GM19324 (cell line): ENCODE measurements at regions not wholly inside any gene's neighbourhood (a gene's known extent, or its start where the extent isn't known, plus 50 kb on each side); places are given as distances from the start of the nearest gene placed in this dataset.

Experiments used
- ATAC-seq: cut with Tn5 transposase; IDR thresholded peaks from one replicate; pipeline ENCODE4 v1.9.1; 2021; ENCODE audit warnings: mild to moderate bottlenecking, moderate library complexity; ENCODE audit not compliant: unreplicated experiment, low FRiP score

DNA sequence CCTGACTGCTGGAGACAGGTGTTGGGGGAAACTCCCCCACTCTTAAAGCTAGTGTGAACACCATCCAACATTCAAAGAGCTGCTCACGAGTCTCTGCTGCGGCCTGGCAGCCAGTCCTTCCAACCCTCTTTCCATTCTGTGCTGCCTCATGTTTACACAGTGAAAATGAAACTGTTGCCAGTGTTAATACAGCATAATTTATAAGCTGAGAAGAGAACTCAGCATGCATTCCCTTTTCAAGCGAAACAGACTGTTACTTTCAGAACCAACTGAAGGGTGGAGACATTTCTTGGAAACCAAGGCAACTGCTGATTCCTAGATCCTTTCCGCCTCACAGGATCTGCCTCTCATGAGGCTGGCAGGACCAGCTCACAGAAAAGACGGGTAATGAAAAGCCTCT, 533.8 kb upstream of the ID4 start:
- no peak for ATAC-seq

DNA sequence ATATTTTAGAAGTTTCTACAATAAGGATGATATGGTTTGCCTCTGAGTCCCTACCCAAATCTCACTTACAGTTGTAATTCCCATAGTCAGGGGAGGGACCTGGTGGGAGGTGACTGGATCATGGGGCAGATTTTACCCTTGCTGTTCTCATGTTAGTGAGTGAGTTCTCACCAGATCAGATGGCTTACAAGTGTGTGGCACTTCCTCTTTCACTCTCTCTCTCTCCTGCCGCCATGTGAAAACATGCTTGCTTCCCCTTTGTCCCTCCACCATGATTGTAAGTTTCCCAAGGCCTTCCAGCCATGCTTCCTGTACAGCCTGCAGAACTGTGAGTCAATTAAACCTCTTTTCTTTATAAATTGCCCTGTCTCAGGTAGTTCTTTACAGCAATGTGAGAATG, 527.5 kb upstream of the ID4 start:
- no peak for ATAC-seq

DNA sequence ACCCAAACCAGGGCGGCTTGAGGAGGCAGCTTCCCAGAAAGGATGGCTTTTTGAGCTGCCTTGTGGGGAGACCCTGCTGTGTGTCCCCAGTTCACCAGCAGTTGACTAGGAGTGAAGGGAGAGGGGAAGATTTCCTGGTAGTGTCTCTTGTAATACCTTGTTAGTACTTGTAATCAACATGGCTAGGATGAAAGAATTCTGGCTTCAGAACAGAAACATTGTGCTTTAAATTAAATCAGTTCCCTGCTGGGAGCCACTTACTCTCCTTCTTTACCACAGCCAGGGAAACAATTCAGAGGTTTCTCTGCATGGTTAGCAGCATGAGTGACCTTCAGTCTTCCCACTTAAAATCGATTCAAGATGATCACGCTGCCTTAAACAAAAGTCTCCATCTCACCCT, 525.4 kb upstream of the ID4 start:
- ATAC-seq = no peak

DNA sequence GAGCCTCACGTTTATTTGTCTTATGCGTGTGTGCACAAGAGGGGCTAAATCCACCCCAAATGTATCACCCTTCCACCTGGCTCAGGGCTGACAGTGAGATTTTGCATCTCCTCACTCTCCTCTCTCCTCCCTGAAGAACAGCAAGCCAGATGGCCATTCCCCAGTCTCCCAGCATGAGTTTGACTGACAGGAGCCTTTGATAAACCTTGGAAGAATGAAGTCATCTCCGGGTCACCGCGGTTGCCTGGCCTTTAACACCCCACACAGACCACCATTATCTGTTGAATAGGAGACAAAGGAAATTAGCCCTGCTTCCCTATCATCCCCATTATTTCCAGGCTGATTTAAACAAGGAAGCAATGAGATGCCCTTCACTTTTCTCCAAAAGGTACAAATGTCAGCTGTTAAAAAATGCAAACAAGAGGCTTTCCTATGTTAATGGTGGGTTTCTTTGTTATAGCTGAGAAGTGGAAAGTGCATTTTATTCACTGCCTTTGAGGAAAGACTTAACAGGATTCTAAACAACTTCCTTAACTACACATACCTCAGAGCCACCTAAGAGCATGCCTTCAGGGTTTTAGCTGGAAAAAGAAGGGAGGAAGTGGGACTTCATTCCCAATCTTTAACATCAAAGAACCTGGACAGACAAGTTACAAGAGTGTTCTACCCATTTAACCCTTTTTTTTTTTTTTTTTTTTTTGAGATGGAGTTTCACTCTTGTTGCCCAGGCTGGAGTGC, 524.8 kb upstream of the ID4 start:
- ATAC-seq = no peak

DNA sequence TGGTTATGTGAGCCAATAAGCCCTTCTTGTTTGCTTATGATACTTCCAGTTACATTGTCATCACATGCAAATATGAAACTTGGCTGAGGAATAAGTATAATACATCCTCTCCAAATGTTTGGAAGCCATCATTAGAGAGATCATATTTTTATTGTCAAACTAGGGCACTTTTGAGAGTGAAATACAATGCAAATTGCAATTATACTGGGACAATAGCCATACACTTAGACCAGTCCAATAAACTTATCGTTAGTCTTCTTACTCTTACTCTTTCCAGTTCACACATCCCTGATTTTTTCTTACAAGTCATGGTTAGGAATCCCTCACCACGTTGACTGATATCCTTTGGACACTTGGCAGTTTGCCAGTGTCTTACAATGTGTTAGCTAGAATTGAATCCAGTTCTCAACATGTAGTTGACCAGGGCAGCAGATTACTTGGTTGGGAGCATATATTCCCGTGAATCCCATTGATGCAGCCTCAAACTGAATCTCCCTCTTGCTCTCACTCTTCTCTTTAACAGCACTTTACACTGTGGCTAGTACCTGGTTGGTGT, 519.7 kb upstream of the ID4 start:
- no peak for ATAC-seq

DNA sequence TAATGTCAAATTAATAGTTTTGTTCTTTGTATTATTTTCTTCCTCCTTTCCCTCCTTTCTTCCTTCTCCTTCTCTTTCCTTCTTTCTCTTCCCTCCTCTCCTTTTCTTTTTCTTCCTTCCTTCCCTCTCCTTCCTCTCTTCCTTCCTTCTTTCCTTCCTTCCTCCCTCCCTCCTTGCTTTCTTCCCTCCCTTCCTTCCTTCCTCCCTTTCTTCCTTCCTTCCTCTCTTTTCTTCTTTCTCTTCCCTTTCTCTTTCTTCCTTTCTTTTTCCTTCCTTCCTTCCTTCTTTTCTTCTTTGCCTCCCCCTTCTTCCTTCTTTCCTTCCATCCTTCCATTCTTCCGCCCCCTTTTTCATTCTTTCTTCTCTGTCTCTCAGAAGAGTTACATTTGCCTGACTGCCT, 518.2 kb upstream of the ID4 start:
- ATAC-seq = no peak

DNA sequence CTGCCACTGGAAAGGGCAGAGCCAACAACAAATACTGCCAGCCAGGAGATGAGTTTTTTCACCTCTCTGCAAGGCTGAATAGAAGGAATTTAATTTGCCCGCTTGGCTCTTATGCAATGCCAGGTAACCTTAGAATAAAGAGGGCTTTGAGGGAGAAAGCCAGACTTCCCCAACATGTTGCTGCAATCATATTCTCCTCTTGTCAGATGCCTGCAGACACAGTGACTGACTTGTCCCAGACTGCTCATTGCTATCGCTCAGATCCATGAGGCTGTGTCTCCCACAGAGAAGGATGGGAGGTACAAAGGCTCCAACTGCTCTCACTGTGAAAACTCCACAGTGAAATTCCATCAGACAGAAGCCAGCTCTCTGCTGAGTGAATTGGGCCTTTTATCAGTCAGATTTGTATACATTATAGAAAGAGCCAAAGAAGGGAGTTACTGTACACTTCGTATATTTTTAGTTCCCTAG, 517.0 kb upstream of the ID4 start:
- no peak for ATAC-seq

DNA sequence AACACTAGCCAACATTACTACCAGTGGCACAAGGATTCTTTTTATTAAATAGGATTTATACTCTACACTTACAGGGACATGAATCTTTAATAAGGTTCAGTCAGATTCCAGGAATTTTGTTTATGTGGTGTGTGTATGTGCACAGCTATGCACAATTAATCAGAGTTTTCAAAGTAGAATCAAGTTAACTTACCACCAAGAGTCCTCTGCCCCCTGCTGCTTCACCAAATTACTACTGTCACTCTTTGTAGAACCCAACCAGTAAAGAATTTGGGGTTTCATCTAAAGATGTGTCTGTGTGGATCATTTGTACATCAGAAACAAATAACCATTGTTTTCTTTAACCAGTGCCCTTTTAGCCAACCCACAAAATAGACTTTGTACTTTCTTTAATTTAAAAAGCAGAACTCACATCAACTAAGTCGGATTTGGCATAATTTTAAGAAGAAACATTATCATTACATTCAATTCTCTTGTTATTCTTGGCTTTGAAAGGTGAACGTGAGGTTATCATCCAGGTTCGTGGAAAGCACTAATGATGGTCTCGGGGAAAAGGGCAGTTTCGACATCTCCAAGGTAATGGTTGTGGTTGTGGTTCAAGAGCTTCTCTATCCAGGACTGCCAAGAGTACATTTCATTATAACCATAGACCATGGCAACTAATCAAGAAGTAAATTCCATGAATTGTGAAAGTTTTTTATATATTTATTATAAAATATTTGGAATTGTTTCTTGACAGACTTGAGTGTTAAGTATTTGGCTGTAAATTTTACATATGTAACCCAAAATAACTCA, 514.3 kb upstream of the ID4 start:
- ATAC-seq = no peak

DNA sequence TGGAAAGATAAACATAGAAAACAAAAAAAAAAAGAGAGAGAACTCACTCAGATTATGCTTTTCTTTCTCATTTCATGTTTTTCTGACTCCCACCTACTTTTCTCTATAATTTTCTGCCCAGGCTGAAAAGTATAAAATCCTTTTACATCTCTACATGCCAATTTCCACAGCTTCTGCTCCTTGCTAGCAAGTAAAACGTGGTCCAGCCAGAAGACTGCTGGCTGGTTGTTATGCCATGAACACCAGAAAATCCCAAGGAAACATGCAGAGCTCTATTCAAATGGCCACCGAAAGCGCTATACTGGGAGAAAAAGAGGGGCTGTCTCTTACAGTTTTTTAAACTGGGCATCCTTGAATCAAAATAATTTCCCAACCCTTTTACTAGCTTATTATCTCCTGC, 512.8 kb upstream of the ID4 start:
- no peak for ATAC-seq

DNA sequence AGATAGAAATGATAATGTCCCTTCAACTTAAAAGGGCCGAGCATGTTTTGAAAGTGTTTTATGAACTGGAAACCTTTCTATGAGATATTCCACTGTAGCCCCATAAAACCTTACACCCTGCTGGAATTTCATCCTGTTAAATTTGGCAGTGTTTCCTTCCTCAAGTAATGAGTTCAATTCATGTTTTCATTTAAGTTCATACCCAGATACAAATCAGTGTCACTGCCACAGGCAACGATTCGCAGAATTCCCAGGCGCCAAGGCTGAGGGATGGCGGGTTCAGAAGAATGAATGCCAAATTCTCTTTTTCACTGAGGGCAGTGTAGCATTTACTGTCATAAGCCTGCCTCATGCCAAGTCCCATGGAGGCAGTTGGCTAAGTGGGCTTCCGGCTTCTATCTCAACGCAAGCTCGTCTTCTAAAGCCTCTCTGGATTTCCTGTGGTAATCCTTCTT, 511.8 kb upstream of the ID4 start:
- no peak for ATAC-seq

DNA sequence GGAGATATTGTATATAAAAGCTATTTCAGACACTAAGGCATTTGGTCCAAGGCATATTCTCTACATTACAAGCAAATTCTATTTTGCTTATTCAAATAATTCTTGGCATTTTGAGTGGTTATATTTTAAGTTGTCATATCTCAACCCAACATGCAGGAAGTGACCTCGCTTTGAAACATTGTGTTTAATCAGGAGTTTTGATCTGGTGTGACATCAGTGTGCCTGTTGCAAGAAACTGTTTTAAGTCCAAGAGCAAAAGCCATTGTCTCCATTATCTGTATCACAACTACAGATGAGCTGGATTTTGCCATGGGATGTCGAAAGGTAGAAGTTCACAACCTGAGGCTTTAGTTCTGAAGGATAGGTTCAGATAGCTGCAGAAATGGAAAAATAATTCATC, 509.9 kb upstream of the ID4 start:
- no peak for ATAC-seq

DNA sequence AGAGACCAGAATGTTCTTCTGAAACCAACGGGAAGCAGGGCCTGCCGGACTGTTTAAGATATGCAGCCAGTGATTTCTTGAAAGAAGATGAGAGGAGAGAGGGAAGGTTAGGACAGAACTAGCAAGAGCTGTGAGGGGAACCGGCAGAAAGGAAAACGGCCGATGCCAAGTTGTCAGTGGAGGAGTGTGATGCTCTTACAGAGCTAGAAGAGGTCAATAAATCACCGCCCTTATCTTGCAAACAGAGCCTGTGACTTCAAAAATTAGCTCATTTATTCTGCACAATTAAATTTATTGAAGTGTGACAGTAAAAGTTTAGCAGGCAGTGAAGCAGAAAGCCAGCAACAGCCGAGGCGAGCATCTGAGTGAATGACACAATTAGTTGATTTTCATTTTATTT, 509.5 kb upstream of the ID4 start:
- no peak for ATAC-seq

DNA sequence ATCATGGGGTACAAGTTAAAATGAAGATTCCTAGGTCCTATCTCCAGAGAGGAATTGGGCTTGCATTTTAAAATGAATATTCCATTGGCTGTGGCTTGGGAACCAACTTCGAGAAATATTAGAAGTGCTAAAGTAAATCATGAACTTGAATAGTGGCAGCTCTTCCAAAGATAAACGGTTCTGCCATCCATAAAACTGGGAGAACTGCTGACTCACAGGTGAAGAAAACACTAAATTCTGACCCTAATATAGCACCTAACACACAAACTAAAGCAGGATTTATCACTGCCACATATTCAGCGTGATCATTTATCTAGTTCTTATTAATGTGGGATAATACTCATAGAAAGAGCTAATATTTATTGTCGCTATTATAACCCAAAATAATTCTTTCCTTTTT, 508.1 kb upstream of the ID4 start:
- ATAC-seq = no peak

DNA sequence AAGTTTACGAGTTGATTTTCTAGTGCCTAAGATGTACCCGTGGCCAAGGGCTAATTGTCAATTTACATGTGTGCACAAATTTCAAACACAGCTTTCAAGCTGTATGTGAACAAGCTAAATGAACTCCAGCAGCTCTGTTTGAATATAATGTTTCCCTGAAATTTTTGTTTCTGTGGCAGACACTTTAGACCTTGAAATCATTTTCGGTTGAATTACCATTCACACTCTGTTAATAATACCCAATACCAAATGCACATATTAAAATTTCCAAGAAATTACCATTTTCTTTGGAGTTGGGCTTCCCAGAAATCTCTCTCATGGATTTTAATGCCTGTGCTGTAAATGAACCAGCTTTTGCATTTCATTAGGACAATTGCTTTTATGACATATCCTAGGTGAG, 506.1 kb upstream of the ID4 start:
- no peak for ATAC-seq

DNA sequence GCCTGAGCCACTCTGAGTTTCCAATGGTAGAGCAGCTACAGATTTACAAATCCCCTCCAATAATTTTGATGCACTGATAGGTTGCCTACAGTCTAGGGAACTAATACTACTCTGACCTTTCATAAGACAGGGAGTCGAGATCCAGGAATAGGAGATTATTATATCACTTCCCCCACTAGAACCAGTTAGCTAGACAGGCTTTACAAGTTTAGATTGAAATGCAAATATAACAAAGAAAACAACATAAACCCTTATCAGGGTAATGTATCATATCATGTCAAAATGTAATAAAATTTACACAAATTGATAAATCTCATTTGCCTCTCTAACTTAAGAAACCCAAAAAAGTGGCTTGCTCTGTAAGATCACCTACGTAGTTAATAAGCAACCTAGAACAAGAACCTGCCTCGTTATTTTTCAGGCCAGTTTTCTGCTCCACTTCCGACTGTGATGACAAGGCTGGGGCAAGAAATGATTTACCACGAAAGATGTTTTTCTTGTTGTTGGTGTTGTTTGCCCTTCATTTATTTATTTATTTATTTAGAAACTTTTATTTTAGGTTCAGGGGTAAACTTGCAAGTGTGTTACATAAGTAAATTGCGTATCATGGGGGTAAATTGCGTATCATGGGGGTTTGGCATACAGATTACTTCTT, 504.2 kb upstream of the ID4 start:
- no peak for ATAC-seq

DNA sequence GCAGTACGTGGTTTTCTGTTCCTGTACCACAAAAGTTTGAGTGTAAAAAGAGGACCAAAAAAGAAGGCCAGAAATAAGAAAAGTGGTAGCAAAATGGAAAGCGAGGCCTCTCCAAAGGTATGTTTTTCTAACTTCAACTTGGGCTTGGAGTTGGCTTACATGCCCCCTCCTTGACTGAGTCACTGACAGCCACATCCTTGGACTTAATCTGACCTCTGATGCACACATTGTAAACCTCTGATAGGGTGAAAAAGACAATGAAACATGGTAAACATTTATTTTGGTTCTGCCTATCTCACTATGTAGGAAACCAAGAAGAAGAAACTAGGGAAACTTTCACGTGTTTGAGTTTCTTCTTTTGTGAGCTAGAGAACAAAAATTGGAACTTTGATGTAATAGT, 503.2 kb upstream of the ID4 start:
- ATAC-seq = no peak

DNA sequence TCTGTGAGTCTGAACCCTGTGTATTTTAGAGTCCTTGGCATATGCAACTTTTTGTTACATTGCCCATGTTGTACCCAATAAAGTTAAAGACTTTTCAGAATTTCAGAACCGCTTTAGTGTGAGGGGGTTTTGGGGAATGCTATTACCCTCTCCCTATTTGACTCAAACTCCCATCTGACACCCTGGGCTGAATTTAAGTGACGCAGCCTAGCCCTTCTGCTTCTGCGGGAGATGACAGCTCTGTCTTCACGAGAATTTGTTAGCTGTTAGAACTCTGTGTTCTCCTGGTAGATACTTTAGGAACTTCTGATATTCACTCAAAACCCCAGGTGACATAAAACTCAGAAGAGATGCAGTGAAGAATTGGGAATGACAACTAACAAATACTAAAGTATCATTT, 500.6 kb upstream of the ID4 start:
- no peak for ATAC-seq

DNA sequence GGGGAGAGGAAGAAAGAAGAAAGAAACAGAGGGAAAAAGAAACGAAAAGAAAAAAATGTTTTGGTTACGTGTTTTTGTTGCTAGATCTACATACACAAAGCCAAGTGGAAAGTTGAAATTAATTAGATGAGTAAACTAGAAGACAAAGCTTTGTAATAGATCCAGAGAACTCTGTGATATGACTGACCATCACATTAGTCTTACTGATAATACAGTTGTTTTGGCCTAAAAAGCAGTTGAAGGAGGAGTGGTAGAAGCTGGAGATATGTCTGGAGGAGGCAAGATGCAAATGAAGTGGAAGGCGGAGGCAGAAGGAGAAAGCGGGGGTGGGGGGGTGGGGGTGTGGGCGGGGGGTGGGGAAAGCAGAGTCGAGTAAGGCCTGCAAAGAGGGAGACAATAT, 500.1 kb upstream of the ID4 start:
- no peak for ATAC-seq

DNA sequence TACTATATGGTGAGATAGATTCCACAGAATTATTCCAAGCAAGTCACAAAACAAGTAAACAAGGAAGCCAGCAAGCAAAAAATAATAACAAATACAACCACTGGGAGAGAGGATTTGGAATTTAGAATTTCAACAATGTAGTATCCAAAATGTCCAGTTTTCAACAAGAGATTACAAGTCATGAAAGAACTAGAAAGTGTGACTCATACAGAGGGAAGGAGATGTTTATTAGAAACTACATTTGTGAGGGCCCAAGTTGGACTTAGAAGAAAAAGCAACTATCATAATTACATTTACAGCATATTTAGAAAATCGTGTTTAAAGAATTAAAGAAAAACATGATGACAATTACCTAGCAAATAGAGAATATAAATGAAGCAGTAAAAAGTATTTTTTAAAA, 494.6 kb upstream of the ID4 start:
- ATAC-seq = no peak

DNA sequence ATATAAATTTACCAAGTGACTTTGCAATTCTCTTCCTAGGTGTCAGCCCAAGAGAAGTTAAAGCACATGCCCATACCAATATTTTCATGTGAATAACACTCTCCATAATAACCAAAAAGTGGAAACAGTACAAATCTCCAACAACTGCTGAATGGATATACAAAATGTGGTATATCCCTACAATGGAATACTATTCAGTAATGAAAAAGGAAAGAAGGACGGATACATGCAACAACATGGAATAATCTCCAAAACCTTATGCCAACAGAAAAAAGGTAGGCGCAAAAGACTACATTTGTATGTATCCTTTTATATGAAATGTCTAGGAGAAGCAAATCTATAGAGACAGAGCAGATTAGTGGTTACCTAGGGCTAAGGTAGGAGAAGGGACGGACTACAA, 487.7 kb upstream of the ID4 start:
- no peak for ATAC-seq

DNA sequence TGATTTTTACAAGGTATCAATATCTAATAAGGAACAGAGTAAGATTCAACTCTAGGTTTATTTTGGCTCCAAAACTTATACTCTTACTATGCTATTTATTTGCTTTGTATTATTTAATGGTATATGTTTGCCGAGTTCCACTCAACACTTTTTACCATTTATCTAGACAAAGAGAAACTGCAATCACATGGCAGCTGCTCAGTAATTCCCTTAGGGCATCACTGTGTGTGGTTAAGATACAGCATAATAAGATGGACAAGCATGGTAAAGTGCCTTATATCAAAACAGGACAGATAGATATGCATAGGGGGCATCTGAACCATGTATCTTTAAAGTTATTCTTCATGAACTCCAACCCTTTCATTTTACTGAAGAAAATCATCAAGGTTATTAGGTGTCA, 483.0 kb upstream of the ID4 start:
- no peak for ATAC-seq
